Body of pancreas (tissue), 4 donors: ENCODE measurements at regions not wholly inside any gene's neighbourhood (a gene's known extent, or its start where the extent isn't known, plus 50 kb on each side); places are given as distances from the start of the nearest gene placed in this dataset.

Experiments used
- CTCF ChIP-seq, 7 experiments: fragments of 450-650 bp in 4 of 7; fragments of 200-600 bp in 3 of 7; sonication (generic) in 3 of 7; IDR thresholded peaks; one replicate each; pipeline ENCODE4 v1.5.1; 2016 to 2019; ENCODE audit warnings: antibody characterized with exemption in 7 of 7
- POLR2A ChIP-seq, 3 donors: fragments of 450-650 bp; IDR thresholded peaks; one replicate each; pipeline ENCODE4 v1.6.1; 2016; ENCODE audit warnings: antibody characterized with exemption in 3 of 3, mild to moderate bottlenecking in 2 of 3

GRCh38 chr20:24150406-24150805, 161.8 kb upstream of the GGTLC1 start:
- TF ChIP-seq POLR2A (IDR thresholded peaks at IDR 0.05) (no peak), CTCF (IDR thresholded peaks at IDR 0.05) (no peak)
